ENCODE measurements at regions not wholly inside any gene's neighbourhood (a gene's known extent, or its start where the extent isn't known, plus 50 kb on each side); places are given as distances from the start of the nearest gene placed in this dataset.

GRCh38 chr5:27778121-27778520 lies 739.7 kb upstream of the CDH9 start:
- TF ChIP-seq CTCF (IDR thresholded peaks at IDR 0.05; ENCODE audit: low read depth, low read length) (no peak), EZH2phosphoT487 (IDR thresholded peaks at IDR 0.05; ENCODE audit: low read depth) (no peak)

Data from OCI-LY3 (cell line).